HepG2 (cell line): ENCODE measurements at regions not wholly inside any gene's neighbourhood (a gene's known extent, or its start where the extent isn't known, plus 50 kb on each side); places are given as distances from the start of the nearest gene placed in this dataset.

Experiments used
- ATF7 ChIP-seq, 2 experiments: fragments of 450-650 bp in 1 of 2; sonication (generic) in 1 of 2; formaldehyde crosslinking in 1 of 2; IDR thresholded peaks; 2 replicates each; pipeline versions ENCODE4 v1.4.0 to v1.6.1; 2016 to 2020; ENCODE audit warnings: antibody characterized with exemption in 1 of 2, mild to moderate bottlenecking in 1 of 2, missing genetic modification reagents in 1 of 2
- CBX5 ChIP-seq: sonication (generic); formaldehyde crosslinking; IDR thresholded peaks from 2 replicates; pipeline ENCODE4 v1.4.0; 2020; ENCODE audit warnings: missing genetic modification reagents, borderline replicate concordance
- CTCF ChIP-seq: sonication (generic); formaldehyde crosslinking; IDR thresholded peaks from 2 replicates; pipeline ENCODE4 v1.5.0; 2020; ENCODE audit warnings: mild to moderate bottlenecking, missing genetic modification reagents, moderate library complexity
- FOXM1 ChIP-seq: sonication (generic); formaldehyde crosslinking; IDR thresholded peaks from 2 replicates; pipeline ENCODE4 v1.5.0; 2020; ENCODE audit warnings: missing genetic modification reagents
- MTA1 ChIP-seq: sonication (generic); formaldehyde crosslinking; IDR thresholded peaks from 2 replicates; pipeline ENCODE4 v1.4.0; 2020; ENCODE audit warnings: missing genetic modification reagents, mild to moderate bottlenecking, borderline replicate concordance
- NFATC3 ChIP-seq: sonication (generic); formaldehyde crosslinking; IDR thresholded peaks from 2 replicates; pipeline ENCODE4 v1.5.1; 2020; ENCODE audit warnings: mild to moderate bottlenecking, missing genetic modification reagents
- PAXIP1 ChIP-seq: sonication (generic); formaldehyde crosslinking; conservative IDR thresholded peaks from 2 replicates; pipeline ENCODE4 v1.4.0; 2020; ENCODE audit warnings: mild to moderate bottlenecking, missing genetic modification reagents, moderate library complexity
- PBX3 ChIP-seq: sonication (generic); formaldehyde crosslinking; IDR thresholded peaks from 2 replicates; pipeline ENCODE4 v1.8.1; 2023; ENCODE audit warnings: missing genetic modification reagents, inconsistent platforms, borderline replicate concordance
- POLR2A ChIP-seq, 2 experiments: IDR thresholded peaks; 2 replicates each; pipeline ENCODE4 v1.6.1; 2011; ENCODE audit warnings: low read depth in 2 of 2, low read length in 2 of 2, mild to moderate bottlenecking in 1 of 2, moderate library complexity in 1 of 2; ENCODE audit not compliant: insufficient read depth in 1 of 2
- SMARCC2 ChIP-seq: fragments of 450-650 bp; IDR thresholded peaks from 2 replicates; pipeline ENCODE4 v1.6.1; 2017; ENCODE audit warnings: antibody characterized with exemption, mild to moderate bottlenecking
- SUZ12 ChIP-seq: fragments of 150-350 bp; IDR thresholded peaks from 2 replicates; pipeline ENCODE4 v1.6.1; 2014; ENCODE audit warnings: low read depth, low read length
- ZKSCAN8 ChIP-seq: IDR thresholded peaks from 2 replicates; pipeline ENCODE4 v1.6.1; 2016; ENCODE audit warnings: borderline replicate concordance, missing genetic modification reagents, missing compliant biosample characterization

- no peak for TF ChIP-seq ZKSCAN8
- no peak for TF ChIP-seq MTA1
- TF ChIP-seq POLR2A (IDR thresholded peaks at IDR 0.05; ENCODE audit: insufficient read depth in 1 of 2, low read depth in 2 of 2, low read length in 2 of 2) = no peak
- no peak for TF ChIP-seq PAXIP1 (CRISPR knock-in tag)
- TF ChIP-seq ATF7 (IDR thresholded peaks at IDR 0.05) = no peak
- TF ChIP-seq ATF7 (CRISPR knock-in tag; IDR thresholded peaks at IDR 0.05) = no peak
- no peak for TF ChIP-seq PBX3 (CRISPR knock-in tag)
- no peak for TF ChIP-seq FOXM1 (CRISPR knock-in tag)
- TF ChIP-seq NFATC3 (CRISPR knock-in tag) = no peak
- TF ChIP-seq CBX5 (CRISPR knock-in tag) = no peak
- no peak for TF ChIP-seq SMARCC2
- TF ChIP-seq SUZ12 = no peak
- TF ChIP-seq CTCF (CRISPR knock-in tag) = no peak
These were observed 49.9 kb upstream of the ABI3BP start for GRCh38 chr3:101042996-101043686.
